Sigmoid colon (tissue), 4 donors: ENCODE measurements at regions not wholly inside any gene's neighbourhood (a gene's known extent, or its start where the extent isn't known, plus 50 kb on each side); places are given as distances from the start of the nearest gene placed in this dataset.

Experiments used
- CTCF ChIP-seq, 4 experiments: fragments of 450-650 bp in 3 of 4; fragments of 200-600 bp in 1 of 4; IDR thresholded peaks; one replicate each; pipeline ENCODE4 v1.5.1; 2016 to 2019; ENCODE audit warnings: antibody characterized with exemption in 4 of 4, mild to moderate bottlenecking in 3 of 4, moderate library complexity in 2 of 4
- EP300 ChIP-seq, 4 donors: sonication (generic); formaldehyde crosslinking; IDR thresholded peaks; one replicate each; pipeline ENCODE4 v1.6.1; 2017; ENCODE audit warnings: antibody characterized with exemption in 4 of 4
- POLR2A ChIP-seq, 2 donors: fragments of 450-650 bp; IDR thresholded peaks; one replicate each; pipeline ENCODE4 v1.6.1; 2016; ENCODE audit warnings: antibody characterized with exemption in 2 of 2, mild to moderate bottlenecking in 2 of 2, moderate library complexity in 2 of 2
- POLR2AphosphoS5 ChIP-seq, 4 donors: sonication (generic); formaldehyde crosslinking; IDR thresholded peaks; one replicate each; pipeline ENCODE4 v1.6.1; 2017; ENCODE audit warnings: antibody characterized with exemption in 4 of 4

- no peak for TF ChIP-seq EP300 (IDR thresholded peaks at IDR 0.05)
- no peak for TF ChIP-seq CTCF (IDR thresholded peaks at IDR 0.05)
- no peak for TF ChIP-seq POLR2AphosphoS5 (IDR thresholded peaks at IDR 0.05)
- TF ChIP-seq POLR2A (IDR thresholded peaks at IDR 0.05) = no peak
Measured at GRCh38 chr5:14004598-14005394, 60.3 kb upstream of the DNAH5 start.
